ENCODE measurements at regions not wholly inside any gene's neighbourhood (a gene's known extent, or its start where the extent isn't known, plus 50 kb on each side); places are given as distances from the start of the nearest gene placed in this dataset.
"Not testable (repeated sequence)": the region's sequence is repeated elsewhere in the genome, so short reads cannot be mapped to it uniquely, and the experiment has no call there.

DNA sequence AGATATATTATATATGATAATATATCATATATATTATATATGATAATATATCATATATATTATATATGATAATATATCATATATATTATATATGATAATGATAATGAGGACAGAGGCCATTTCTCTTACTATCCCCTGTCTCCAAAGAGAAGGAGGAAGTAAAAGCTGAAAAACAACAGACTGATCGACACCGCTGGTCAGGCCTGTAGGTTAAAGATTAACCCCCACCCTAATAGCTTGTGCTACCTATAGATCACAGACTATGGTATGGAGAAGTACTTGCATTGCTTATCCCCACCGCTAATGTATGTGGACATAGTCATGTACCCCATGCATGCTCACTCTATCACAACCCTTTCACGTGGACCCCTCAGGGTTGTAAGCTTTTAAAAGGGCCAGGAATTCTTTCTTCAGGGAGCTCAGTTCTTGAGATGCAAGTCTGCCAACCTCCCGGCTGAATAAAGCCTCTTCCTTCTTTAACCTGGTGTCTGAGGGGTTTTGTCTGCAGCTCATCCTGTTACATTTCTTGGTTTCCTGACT is 786.1 kb upstream of the TMEM132C start:
- no peak for DNase-seq

GRCh38 chr12:127482950-127483349 is 784.0 kb upstream of the TMEM132C start:
- no peak for DNase-seq

DNA sequence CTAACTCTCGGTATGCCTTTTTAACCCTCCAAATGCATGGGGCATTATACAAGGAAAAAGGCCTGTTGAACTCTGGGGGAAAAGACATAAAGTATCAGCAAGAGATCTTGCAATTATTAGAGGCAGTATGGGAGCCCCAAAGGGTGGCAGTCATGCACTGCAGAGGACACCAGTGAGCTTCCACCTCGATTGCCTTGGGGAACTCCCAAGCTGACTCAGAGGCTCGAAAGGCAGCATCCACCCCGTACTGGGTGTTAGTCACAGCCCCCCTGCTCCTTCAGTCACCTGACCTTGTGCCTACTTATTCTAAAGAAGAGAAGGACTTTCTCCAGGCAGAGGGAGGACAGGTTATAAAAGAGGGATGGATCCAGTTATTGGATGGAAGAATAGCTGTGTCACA is 781.4 kb upstream of the TMEM132C start:
- DNase-seq, result no peak

GRCh38 chr12:127487031-127487430 is 779.9 kb upstream of the TMEM132C start:
- DNase-seq, result no peak

GRCh38 chr12:127489061-127489460 is 777.9 kb upstream of the TMEM132C start:
- DNase-seq, result no peak

GRCh38 chr12:127494961-127495915 is 771.7 kb upstream of the TMEM132C start:
- no peak for DNase-seq

GRCh38 chr12:127496255-127496654 is 770.7 kb upstream of the TMEM132C start:
- no peak for DNase-seq

DNA sequence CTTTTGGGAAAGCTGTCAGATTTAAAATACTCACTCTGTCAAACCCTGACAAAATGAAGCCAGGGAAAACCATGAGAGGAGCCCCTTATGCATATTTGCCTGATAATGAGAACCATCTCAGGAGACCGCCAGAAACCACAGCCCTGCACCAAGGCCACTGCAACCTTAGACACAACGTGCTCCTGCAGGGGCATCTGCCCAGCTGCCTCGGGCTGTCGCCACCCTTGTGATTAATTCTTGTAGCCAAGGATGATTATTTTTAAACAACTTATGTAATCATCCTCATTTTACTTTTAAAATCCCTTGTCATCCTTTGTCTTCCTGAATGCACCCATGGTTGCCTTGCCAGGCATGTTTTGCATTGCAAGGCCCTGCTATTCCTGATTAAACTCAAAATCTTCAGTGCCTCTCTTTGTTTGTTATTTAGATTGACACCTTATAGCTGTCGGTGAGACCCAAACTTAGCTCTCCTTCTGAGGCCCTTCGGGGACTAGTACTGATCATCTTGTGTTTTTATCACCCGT is 766.4 kb upstream of the TMEM132C start:
- no peak for DNase-seq

DNA sequence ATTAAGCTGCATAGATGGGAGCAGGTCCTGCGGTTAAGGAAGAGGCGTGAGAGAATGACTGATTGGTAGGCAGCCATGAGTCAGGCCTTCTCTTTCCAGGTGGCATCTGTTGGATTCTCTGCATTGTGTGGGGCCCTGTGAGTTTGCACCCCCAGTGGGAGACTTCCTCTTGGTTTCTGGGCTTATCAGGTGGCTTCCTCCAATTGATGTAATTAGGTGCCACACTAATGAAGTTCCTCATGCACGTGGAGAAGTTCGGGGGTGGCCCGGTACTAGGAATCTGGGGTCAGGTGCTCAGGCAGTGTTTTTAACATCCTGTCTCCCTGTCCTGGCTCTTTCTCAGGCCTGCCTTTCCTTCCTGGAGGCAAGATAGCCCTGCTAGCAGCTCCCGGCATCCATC is 765.1 kb upstream of the TMEM132C start:
- DNase-seq, result no peak

- no peak for DNase-seq
Measured at GRCh38 chr12:127503246-127503645, 763.7 kb upstream of the TMEM132C start.

- DNase-seq, result not testable (repeated sequence)
Measured at GRCh38 chr12:127503996-127504395, 763.0 kb upstream of the TMEM132C start.

DNA sequence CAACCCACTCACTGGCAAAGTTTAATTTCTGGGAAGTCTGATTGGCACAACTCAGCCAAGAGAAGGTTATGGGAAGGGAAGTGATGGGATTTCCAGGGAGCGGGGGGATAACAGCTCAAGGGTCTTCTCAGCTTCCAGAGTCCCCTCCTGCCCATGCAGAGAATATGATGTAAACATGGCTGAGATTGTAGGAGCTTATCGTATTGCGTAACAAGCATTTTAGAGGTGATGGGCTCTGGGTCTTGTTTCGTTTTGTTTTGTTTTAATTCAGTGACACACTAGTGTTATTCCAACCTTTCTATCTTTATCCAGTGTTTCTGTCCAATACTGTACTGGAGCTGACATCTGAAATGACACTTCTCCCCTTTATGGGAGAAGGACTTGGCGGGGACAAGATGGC is 762.1 kb upstream of the TMEM132C start:
- DNase-seq, result no peak

GRCh38 chr12:127507341-127507740 is 759.6 kb upstream of the TMEM132C start:
- no peak for DNase-seq

DNA sequence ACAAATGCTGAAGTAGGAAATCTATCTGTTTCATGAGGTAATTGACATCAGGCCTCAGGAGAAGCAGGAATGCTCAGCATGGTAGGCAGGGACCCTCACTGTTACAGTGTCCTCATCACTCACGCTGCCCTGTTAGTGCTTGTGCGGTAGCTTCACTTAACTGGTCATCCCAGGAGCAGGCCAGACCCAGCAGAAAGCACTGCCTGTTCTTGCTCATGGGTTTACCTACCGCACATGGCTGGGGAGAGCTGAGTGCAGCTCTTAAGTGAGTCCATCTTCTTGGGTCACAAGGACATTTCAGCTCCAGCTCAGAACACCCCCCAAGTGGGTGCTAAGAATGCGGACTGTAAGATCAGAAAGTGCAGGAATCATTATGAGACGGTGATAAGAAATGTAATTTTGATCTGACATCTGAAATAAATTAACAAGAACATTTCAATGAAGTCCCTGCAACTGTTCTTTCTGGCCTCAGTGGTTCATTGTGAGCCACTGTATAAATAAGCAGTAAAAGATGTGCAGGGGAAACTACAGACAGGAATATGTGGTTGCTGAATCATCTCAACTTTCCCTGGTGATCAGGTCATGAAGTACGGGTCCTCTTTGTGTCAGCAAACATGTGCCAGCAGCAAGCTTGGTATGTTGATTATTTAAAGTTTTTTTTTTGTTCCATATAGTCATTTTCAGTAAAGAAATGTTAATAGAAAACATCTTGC is 757.7 kb upstream of the TMEM132C start:
- DNase-seq, result no peak

DNA sequence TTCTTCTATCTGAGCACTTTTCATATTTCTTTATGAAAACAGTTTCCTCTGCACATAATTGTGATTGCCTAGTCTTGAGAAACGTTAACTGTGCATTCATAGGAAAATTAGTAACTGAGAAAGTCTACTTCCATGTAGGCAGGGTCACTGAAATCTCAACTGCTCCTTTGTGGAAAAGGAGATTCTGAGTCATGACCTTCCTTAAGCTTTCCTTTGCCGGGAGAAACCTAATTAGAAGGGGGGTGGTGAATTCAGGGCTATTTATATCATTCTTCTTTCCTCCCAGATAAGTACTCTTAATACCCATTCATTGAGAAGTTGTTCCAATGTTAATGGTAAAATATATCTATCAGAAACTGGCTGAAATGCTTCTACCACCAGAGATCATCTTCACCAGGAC is 751.0 kb upstream of the TMEM132C start:
- no peak for DNase-seq

GRCh38 chr12:127516467-127516866 is 750.5 kb upstream of the TMEM132C start:
- no peak for DNase-seq

GRCh38 chr12:127519779-127520178 is 747.2 kb upstream of the TMEM132C start:
- DNase-seq, result no peak

GRCh38 chr12:127526925-127527324 is 740.0 kb upstream of the TMEM132C start:
- DNase-seq, result no peak

DNA sequence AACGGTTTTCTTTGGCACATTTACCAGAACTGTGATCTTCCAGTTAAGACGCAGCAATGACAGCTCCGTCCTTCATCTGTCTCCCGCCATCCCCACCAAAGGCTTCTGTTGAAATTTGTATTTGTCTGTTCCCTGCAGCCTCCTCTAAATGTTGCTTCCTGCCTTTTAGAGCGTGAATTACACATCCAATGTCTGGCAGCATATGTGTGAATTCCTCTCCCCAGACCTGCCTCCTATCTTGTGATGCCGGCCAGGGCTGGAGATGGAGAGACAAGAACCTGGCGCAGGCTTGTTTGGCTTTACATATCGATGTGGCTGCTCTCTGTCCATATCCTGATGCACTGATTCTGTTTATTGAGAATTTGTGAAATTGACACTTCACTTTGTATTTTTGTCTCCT is 738.4 kb upstream of the TMEM132C start:
- DNase-seq, result no peak

DNA sequence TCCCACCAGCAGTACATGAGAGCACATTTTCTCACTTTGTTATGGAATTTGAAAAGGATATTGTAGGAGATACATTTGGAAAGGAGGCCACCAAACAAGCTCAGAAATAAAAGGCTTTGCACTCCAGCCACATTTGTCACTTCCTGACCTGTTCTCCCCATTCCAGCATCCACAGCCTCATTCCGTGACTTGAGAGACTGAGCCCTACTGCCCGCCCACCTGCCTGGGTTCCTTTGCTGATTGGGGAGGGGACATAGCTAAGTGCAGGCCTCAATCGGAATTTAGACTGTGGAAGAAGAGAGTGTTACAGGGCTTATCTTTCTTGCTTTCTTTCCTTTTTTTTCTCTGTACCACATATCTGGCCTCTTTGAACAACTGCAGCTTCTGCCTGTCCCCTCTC is 735.4 kb upstream of the TMEM132C start:
- DNase-seq, result no peak

- DNase-seq, result no peak
Measured at GRCh38 chr12:127533353-127533752, 733.6 kb upstream of the TMEM132C start.

DNA sequence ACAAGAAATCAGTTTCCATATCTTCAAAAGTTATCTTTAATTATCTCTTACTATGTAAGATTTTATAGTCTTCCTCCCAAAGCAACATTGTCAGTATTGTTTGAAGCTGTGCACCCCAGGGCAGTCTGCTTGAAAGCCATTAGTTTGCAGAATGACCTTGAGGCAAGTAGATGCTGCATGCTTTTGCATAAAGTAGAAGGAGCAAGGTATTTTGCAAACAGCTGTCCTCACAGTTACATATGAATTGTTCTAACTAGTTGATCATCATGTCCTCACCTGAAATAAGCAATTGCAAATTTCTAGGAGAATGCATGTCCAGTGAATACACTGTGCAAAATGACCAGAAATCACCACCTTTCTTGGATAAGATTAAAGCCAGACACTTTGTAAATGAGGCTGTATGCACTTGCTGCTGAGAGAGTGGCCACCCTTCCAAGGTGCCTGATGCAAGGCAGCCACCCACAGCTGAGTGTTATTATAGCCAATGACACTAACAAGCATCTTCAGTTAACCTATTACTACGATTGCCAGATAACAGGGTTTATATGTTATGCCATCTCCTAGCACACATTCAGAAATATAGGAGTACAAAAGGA is 730.0 kb upstream of the TMEM132C start:
- DNase-seq, result no peak

- no peak for DNase-seq
Measured at GRCh38 chr12:127538316-127538715, 728.7 kb upstream of the TMEM132C start.
